Lung (tissue), 11 donors: ENCODE measurements at regions not wholly inside any gene's neighbourhood (a gene's known extent, or its start where the extent isn't known, plus 50 kb on each side); places are given as distances from the start of the nearest gene placed in this dataset.
"Not testable (repeated sequence)": the region's sequence is repeated elsewhere in the genome, so short reads cannot be mapped to it uniquely, and the experiment has no call there.

ENCODE experiments used
- ATAC-seq: fragments of 200-7000 bp; cut with Tn5 transposase; one replicate; pipeline ENCODE4 v1.9.1; 2020; ENCODE audit warnings: moderate number of reproducible peaks; ENCODE audit not compliant: insufficient read depth, low FRiP score
- DNase-seq, 3 donors: peaks; one replicate each; pipeline ENCODE4 v3.0.0-alpha.2; 2013 to 2017
- H3K27ac ChIP-seq, 2 donors: one replicate each; pipeline ENCODE4 v1.5.1; 2013; ENCODE audit warnings: mild to moderate bottlenecking in 2 of 2, moderate library complexity in 2 of 2, control low read depth in 1 of 2, inconsistent platforms in 1 of 2, low read depth in 1 of 2, low read length in 1 of 2
- H3K27me3 ChIP-seq, 3 donors: one replicate each; pipeline ENCODE4 v1.5.1; 2013; ENCODE audit warnings: low read length in 2 of 3; ENCODE audit not compliant: control insufficient read depth in 3 of 3, insufficient read depth in 3 of 3
- H3K36me3 ChIP-seq, 4 donors: one replicate each; pipeline ENCODE4 v1.5.1; 2013; ENCODE audit warnings: low read length in 4 of 4, mild to moderate bottlenecking in 1 of 4, moderate library complexity in 1 of 4; ENCODE audit not compliant: control insufficient read depth in 4 of 4, insufficient read depth in 4 of 4
- H3K4me1 ChIP-seq, 5 donors: one replicate each; pipeline ENCODE4 v1.5.1; 2013; ENCODE audit warnings: low read length in 5 of 5, mild to moderate bottlenecking in 2 of 5, moderate library complexity in 1 of 5; ENCODE audit not compliant: control insufficient read depth in 5 of 5, insufficient read depth in 5 of 5
- H3K4me3 ChIP-seq: one replicate; pipeline ENCODE4 v1.5.1; 2013; ENCODE audit warnings: mild to moderate bottlenecking, control low read depth, moderate library complexity
- H3K9ac ChIP-seq, 2 donors: one replicate each; pipeline ENCODE4 v1.5.1; 2013; ENCODE audit warnings: low read length in 2 of 2, control low read depth in 1 of 2; ENCODE audit not compliant: insufficient read depth in 1 of 2
- H3K9me3 ChIP-seq, 4 donors: one replicate each; pipeline ENCODE4 v1.5.1; 2013; ENCODE audit warnings: low read length in 3 of 4, mild to moderate bottlenecking in 1 of 4, moderate library complexity in 1 of 4; ENCODE audit not compliant: control insufficient read depth in 4 of 4, insufficient read depth in 3 of 4
- WGBS, 2 donors: extraction: QIAGEN DNeasy Blood & Tissue Kit; methylation state at CpG; one replicate each; pipeline ENCODE4 v1.1.7; 2013; 5-methylcytosine and 5-hydroxymethylcytosine counted together
- TF ChIP-seq, protein P1 (sequence below): IDR thresholded peaks from 2 replicates; pipeline ENCODE4 v1.5.1; 2012; ENCODE audit warnings: mild to moderate bottlenecking; ENCODE audit errors: control extremely low read depth, extremely low read depth
- donor health status: control.
- donor health status: control.
- donor health status: Bipolar disorder and iron deficiency.
- donor health status: healthy.
- donor health status: DM: yes; HTN: yes; CAD: no.

DNA sequence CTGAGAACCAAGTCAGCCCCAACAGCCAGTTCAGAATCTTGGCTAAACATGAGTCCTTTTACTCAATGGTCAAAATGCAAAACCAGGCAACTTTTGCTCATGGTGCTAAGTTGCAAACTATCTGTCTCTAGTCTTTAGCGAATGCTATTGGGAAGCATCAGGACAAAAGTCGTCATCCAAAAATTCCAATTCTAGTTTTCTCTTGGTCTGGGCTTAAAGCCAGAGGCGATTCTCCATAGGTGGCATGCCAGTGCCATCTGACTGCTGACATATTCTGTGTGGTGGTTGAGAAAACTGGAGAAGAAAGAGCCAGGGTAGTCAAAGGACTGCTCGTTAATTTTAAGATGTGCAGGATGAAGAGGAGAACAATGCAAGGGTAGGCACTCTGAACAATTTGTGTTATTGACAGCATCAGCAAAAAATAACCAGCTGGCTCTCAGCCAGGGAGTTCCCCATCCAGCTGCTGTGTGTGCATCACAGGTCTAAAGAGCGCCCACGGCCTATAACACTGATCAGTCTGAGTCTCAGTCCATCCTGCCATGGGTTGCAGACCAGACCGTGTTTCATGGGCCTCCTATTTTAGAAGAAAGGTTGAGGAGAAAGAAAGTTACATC lies 313.6 kb downstream of the ALDH8A1 start:
- TF ChIP-seq, protein P1, sequence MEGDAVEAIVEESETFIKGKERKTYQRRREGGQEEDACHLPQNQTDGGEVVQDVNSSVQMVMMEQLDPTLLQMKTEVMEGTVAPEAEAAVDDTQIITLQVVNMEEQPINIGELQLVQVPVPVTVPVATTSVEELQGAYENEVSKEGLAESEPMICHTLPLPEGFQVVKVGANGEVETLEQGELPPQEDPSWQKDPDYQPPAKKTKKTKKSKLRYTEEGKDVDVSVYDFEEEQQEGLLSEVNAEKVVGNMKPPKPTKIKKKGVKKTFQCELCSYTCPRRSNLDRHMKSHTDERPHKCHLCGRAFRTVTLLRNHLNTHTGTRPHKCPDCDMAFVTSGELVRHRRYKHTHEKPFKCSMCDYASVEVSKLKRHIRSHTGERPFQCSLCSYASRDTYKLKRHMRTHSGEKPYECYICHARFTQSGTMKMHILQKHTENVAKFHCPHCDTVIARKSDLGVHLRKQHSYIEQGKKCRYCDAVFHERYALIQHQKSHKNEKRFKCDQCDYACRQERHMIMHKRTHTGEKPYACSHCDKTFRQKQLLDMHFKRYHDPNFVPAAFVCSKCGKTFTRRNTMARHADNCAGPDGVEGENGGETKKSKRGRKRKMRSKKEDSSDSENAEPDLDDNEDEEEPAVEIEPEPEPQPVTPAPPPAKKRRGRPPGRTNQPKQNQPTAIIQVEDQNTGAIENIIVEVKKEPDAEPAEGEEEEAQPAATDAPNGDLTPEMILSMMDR, result no peak
- Histone ChIP-seq H3K9me3 (no peaks in the 10 kb centered on the region), H3K4me1 (peaks cover 0 to 3% (median 0%) of the 10 kb centered on the region in 5 donors), H3K36me3 (no peaks in the 10 kb centered on the region), H3K27me3 (no peaks in the 10 kb centered on the region), H3K9ac (no peak overlapping the region), H3K4me3 (no peak overlapping the region), H3K27ac (no peak overlapping the region)
- 86 to 92% methylated on average over 7 of the region's 7 CpGs for WGBS, 2 donors
- no peak for ATAC-seq
- DNase-seq, result peak in 2 of 3 donors; percentile 20 to 35

DNA sequence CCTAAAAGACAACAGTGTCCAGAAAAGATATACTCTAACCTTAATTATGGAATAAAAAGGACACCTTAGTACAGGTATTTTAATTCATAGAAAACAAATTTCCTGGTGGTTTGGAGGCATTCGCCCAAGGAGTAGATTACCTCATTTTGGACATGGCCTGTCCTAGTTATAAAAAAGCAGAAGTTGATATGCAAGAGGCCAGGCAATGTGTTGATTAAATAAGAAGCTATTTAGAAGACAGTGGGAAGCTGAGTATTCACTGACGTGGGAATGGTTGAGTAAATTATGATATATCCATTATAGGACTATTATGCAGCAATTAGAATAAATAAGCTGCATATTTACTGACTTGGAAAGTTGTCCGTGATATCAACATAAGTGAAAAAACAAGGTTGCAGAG lies 314.9 kb downstream of the ALDH8A1 start:
- TF ChIP-seq, protein P1, result no peak

DNA sequence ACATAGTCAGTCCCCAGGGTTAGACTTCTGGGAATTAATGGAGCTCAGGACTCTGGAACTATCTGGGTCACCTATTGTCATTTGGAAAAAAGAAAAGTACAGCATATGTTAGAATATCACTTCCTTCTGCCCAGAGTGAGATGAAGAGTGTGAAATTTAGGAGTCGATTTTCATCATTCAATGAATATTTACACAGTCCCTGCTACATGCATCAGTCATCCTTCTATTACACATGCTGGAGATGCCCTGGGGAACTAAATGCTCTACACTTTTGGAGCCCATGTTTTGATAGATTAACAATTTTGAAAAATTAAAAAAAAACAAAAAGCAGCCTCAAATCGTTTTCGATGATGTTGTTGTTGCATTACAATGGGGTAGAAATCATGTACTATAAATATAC lies 315.4 kb downstream of the ALDH8A1 start:
- no peaks in the 10 kb centered on the region for H3K9me3 ChIP-seq
- DNase-seq (no peak), ATAC-seq (no peak)
- 91 to 95% methylated on average over 3 of the region's 3 CpGs for WGBS, 2 donors
- TF ChIP-seq, protein P1, result no peak
- no peak overlapping the region for H3K9ac ChIP-seq
- H3K4me1 ChIP-seq, result no peaks in the 10 kb centered on the region
- no peak overlapping the region for H3K27ac ChIP-seq
- no peaks in the 10 kb centered on the region for H3K36me3 ChIP-seq
- no peak overlapping the region for H3K4me3 ChIP-seq
- no peaks in the 10 kb centered on the region for H3K27me3 ChIP-seq

More for the DNA sequence above, 314.9 kb downstream of the ALDH8A1 start:
- Histone ChIP-seq H3K4me1 (no peaks in the 10 kb centered on the region), H3K36me3 (no peaks in the 10 kb centered on the region), H3K9ac (no peak overlapping the region), H3K27ac (no peak overlapping the region), H3K9me3 (no peaks in the 10 kb centered on the region), H3K27me3 (no peaks in the 10 kb centered on the region), H3K4me3 (no peak overlapping the region)
- ATAC-seq (no peak), DNase-seq (no peak)
- 56 to 77% methylated on average over 3 of the region's 3 CpGs for WGBS, 2 donors

DNA sequence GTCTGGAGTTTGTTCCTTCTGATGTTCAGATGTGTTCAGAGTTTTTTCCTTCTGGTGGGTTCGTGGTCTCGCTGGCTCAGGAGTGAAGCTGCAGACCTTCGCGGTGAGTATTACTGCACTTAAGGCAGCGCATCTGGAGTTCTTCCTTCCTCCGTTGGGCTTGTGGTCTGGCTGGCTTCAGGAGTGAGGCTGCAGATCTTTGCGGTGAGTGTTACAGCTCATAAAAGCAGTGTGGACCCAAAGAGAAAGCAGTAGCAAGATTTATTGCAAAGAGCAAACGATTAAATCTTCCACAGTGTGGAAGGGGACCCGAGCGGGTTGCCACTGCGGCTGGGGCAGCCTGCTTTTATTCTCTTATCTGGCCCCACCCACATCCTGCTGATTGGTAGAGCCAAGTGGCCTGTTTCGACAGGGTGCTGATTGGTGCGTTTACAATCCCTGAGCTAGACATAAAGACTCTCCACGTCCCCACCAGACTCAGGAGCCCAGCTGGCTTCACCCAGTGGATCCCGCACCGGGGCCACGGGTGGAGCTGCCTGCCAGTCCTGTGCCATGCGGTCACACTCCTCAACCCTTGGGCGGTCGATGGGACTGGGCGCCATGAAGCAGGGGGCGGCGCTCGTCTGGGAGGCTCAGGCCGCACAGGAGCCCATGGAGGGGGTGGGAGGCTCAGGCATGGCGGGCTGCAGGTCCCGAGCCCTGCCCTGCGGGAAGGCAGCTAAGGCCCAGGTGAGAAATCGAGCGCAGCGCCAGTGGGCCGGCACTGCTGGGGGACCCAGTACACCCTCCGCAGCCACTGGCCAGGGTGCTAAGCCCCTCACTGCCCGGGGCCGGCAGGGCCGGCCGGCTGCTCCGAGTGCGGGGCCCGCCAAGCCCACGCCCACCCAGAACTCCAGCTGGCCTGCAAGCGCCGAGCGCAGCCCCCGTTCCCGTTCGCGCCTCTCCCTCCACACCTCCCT lies 315.3 kb upstream of the SGK1 start:
- WGBS, 2 donors, result 69 to 89% methylated on average over 38 to 48 of the region's 48 CpGs
- not testable (repeated sequence) for ATAC-seq, DNase-seq

More for the DNA sequence above, 315.3 kb upstream of the SGK1 start:
- not testable (repeated sequence) for H3K27ac ChIP-seq, H3K4me1 ChIP-seq, H3K9me3 ChIP-seq, H3K4me3 ChIP-seq, H3K9ac ChIP-seq, H3K27me3 ChIP-seq, H3K36me3 ChIP-seq
